Vagina (tissue), 2 donors: ENCODE measurements at regions not wholly inside any gene's neighbourhood (a gene's known extent, or its start where the extent isn't known, plus 50 kb on each side); places are given as distances from the start of the nearest gene placed in this dataset.

ENCODE experiments used
- DNase-seq, 2 donors: peaks; one replicate each; pipeline ENCODE4 v3.0.0-alpha.2; 2017; ENCODE audit errors: extremely low spot score in 2 of 2
- H3K27ac ChIP-seq: fragments of 200-600 bp; sonication (generic); one replicate; pipeline ENCODE4 v1.5.1; 2019
- H3K27me3 ChIP-seq: fragments of 200-600 bp; sonication (generic); one replicate; pipeline ENCODE4 v1.5.1; 2019
- H3K36me3 ChIP-seq, 2 donors: fragments of 200-600 bp; sonication (generic); one replicate each; pipeline ENCODE4 v1.5.1; 2017 to 2019
- H3K4me1 ChIP-seq: fragments of 200-600 bp; sonication (generic); one replicate; pipeline ENCODE4 v1.5.1; 2019
- H3K4me3 ChIP-seq, 2 donors: fragments of 200-600 bp; sonication (generic); 1 replicate in 1 of 2; 2 replicates in 1 of 2; pipeline ENCODE4 v1.5.1; 2016 to 2019
- H3K9me3 ChIP-seq: fragments of 200-600 bp; sonication (generic); one replicate; pipeline ENCODE4 v1.5.1; 2019
- CTCF ChIP-seq, 3 experiments: fragments of 450-650 bp in 2 of 3; fragments of 200-600 bp in 1 of 3; sonication (generic) in 1 of 3; IDR thresholded peaks; one replicate each; pipeline ENCODE4 v1.5.1; 2017 to 2019; ENCODE audit warnings: antibody characterized with exemption in 3 of 3, mild to moderate bottlenecking in 2 of 3, moderate library complexity in 2 of 3
- POLR2A ChIP-seq, 2 donors: fragments of 450-650 bp; IDR thresholded peaks; one replicate each; pipeline ENCODE4 v1.6.1; 2017; ENCODE audit warnings: antibody characterized with exemption in 2 of 2, mild to moderate bottlenecking in 2 of 2, moderate library complexity in 2 of 2
- POLR2AphosphoS5 ChIP-seq, 2 donors: sonication (generic); formaldehyde crosslinking; IDR thresholded peaks; one replicate each; pipeline ENCODE4 v1.9.0; 2017; ENCODE audit warnings: antibody characterized with exemption in 2 of 2, mild to moderate bottlenecking in 2 of 2, low read depth in 1 of 2; ENCODE audit not compliant: insufficient read depth in 1 of 2
- intact Hi-C: fragments of 100-400 bp; cut with DNase I; formaldehyde crosslinking; loops from one replicate; pipeline ENCODE4 v1.15.1; 2023

- H3K27me3 ChIP-seq: no peaks in the 10 kb centered on the region
- TF ChIP-seq CTCF (IDR thresholded peaks at IDR 0.05) (no peak), POLR2AphosphoS5 (IDR thresholded peaks at IDR 0.05; ENCODE audit: insufficient read depth in 1 of 2, low read depth in 1 of 2) (no peak), POLR2A (IDR thresholded peaks at IDR 0.05) (no peak)
- DNase-seq: no peak
- H3K27ac ChIP-seq: no peak overlapping the region
- intact Hi-C loops: no loop called here
- H3K9me3 ChIP-seq: no peaks in the 10 kb centered on the region
- H3K4me3 ChIP-seq: no peak overlapping the region
- no peaks in the 10 kb centered on the region for H3K36me3 ChIP-seq
- H3K4me1 ChIP-seq: no peaks in the 10 kb centered on the region
Measured at GRCh38 chr14:97266653-97267052, 469.5 kb downstream of the VRK1 start.

- intact Hi-C loops: no loop called here
- no peak for DNase-seq
- no peaks in the 10 kb centered on the region for H3K36me3 ChIP-seq
- H3K27ac ChIP-seq: no peak overlapping the region
- no peaks in the 10 kb centered on the region for H3K27me3 ChIP-seq
- TF ChIP-seq POLR2AphosphoS5 (IDR thresholded peaks at IDR 0.05; ENCODE audit: insufficient read depth in 1 of 2, low read depth in 1 of 2) (no peak), POLR2A (IDR thresholded peaks at IDR 0.05) (no peak), CTCF (IDR thresholded peaks at IDR 0.05) (no peak)
- H3K4me3 ChIP-seq: no peak overlapping the region
- no peaks in the 10 kb centered on the region for H3K9me3 ChIP-seq
- no peaks in the 10 kb centered on the region for H3K4me1 ChIP-seq
Measured at GRCh38 chr14:97267509-97267908, 470.3 kb downstream of the VRK1 start.

GRCh38 chr14:97268097-97268496 is 470.9 kb downstream of the VRK1 start:
- no peak overlapping the region for H3K4me3 ChIP-seq
- intact Hi-C loops: no loop called here
- DNase-seq: no peak
- H3K36me3 ChIP-seq: no peaks in the 10 kb centered on the region
- no peak for TF ChIP-seq POLR2A (IDR thresholded peaks at IDR 0.05)
- TF ChIP-seq POLR2AphosphoS5 (IDR thresholded peaks at IDR 0.05; ENCODE audit: insufficient read depth in 1 of 2, low read depth in 1 of 2): no peak
- TF ChIP-seq CTCF (IDR thresholded peaks at IDR 0.05): no peak
- H3K27ac ChIP-seq: no peak overlapping the region
- no peaks in the 10 kb centered on the region for H3K27me3 ChIP-seq
- no peaks in the 10 kb centered on the region for H3K9me3 ChIP-seq
- H3K4me1 ChIP-seq: no peaks in the 10 kb centered on the region

- Histone ChIP-seq H3K36me3 (no peaks in the 10 kb centered on the region), H3K27ac (no peak overlapping the region), H3K4me3 (no peak overlapping the region), H3K27me3 (no peaks in the 10 kb centered on the region), H3K4me1 (no peaks in the 10 kb centered on the region), H3K9me3 (no peaks in the 10 kb centered on the region)
- intact Hi-C loops: no loop called here
- TF ChIP-seq CTCF (IDR thresholded peaks at IDR 0.05): no peak
- TF ChIP-seq POLR2A (IDR thresholded peaks at IDR 0.05): no peak
- no peak for TF ChIP-seq POLR2AphosphoS5 (IDR thresholded peaks at IDR 0.05; ENCODE audit: insufficient read depth in 1 of 2, low read depth in 1 of 2)
- DNase-seq: no peak
Measured at GRCh38 chr14:97270308-97270707, 473.1 kb downstream of the VRK1 start.

- H3K27ac ChIP-seq: no peak overlapping the region
- TF ChIP-seq POLR2A (IDR thresholded peaks at IDR 0.05): no peak
- TF ChIP-seq POLR2AphosphoS5 (IDR thresholded peaks at IDR 0.05; ENCODE audit: insufficient read depth in 1 of 2, low read depth in 1 of 2): no peak
- no peak for TF ChIP-seq CTCF (IDR thresholded peaks at IDR 0.05)
- no peaks in the 10 kb centered on the region for H3K4me1 ChIP-seq
- no peaks in the 10 kb centered on the region for H3K27me3 ChIP-seq
- intact Hi-C loops: no loop called here
- no peaks in the 10 kb centered on the region for H3K36me3 ChIP-seq
- DNase-seq: no peak
- no peak overlapping the region for H3K4me3 ChIP-seq
- H3K9me3 ChIP-seq: no peaks in the 10 kb centered on the region
Measured at GRCh38 chr14:97271451-97271960, 474.3 kb downstream of the VRK1 start.
